ENCODE measurements at regions not wholly inside any gene's neighbourhood (a gene's known extent, or its start where the extent isn't known, plus 50 kb on each side); places are given as distances from the start of the nearest gene placed in this dataset.

GRCh38 chr10:10600004-10600403 lies 417.7 kb upstream of the CELF2 start:
- TF ChIP-seq CTCF (IDR thresholded peaks at IDR 0.05; ENCODE audit: low read depth, low read length, missing input control) (no peak), TAF1 (conservative IDR thresholded peaks at IDR 0.05) (no peak), FOXA1 (IDR thresholded peaks at IDR 0.05) (no peak), YY1 (IDR thresholded peaks at IDR 0.05) (no peak), ATF3 (IDR thresholded peaks at IDR 0.05) (no peak)
